SK-N-SH (cell line): ENCODE measurements at regions not wholly inside any gene's neighbourhood (a gene's known extent, or its start where the extent isn't known, plus 50 kb on each side); places are given as distances from the start of the nearest gene placed in this dataset.

ENCODE experiments used
- CTCF ChIA-PET: fragments of 300-600, 350-600 bp; formaldehyde crosslinking; extraction: SDS; loops from one replicate; lab custom pipeline; 2021; lab: Yijun Ruan, JAX
- POLR2A ChIA-PET: fragments of 350-600 bp; sonication (Branson Sonifier 250); formaldehyde crosslinking; extraction: SDS; loops from one replicate; lab custom pipeline; 2020; ENCODE audit warnings: antibody characterized with exemption, inconsistent platforms; lab: Yijun Ruan, JAX
- DNase-seq: peaks from one replicate; pipeline ENCODE4 v3.0.0; 2012
- H2AFZ ChIP-seq: fragments of 200-600 bp; sonication (generic); 2 replicates; pipeline ENCODE4 v1.8.1; 2016; ENCODE audit warnings: antibody characterized with exemption, mild to moderate bottlenecking, low read depth
- H3F3A ChIP-seq: fragments of 200-600 bp; sonication (generic); replicated peaks from 2 replicates; pipeline ENCODE3; 2016; ENCODE audit warnings: antibody characterized with exemption, mild to moderate bottlenecking; ENCODE audit not compliant: insufficient read depth
- H3K27ac ChIP-seq, 2 experiments: fragments of 200-500 bp in 1 of 2; fragments of 200-600 bp in 1 of 2; sonication (Bioruptor generic) in 1 of 2; sonication (generic), shearing (Covaris generic) in 1 of 2; 2 replicates each; pipeline versions ENCODE4 v1.5.1 to v1.6.1; 2014 to 2016; ENCODE audit warnings: low read depth in 2 of 2, inconsistent platforms in 1 of 2, low read length in 1 of 2, mild to moderate bottlenecking in 1 of 2, mixed read lengths in 1 of 2
- H3K27me3 ChIP-seq: fragments of 200-600 bp; sonication (generic), shearing (Covaris generic); 2 replicates; pipeline ENCODE4 v1.6.1; 2016; ENCODE audit warnings: mixed run types; ENCODE audit not compliant: insufficient read depth
- H3K36me3 ChIP-seq, 2 experiments: fragments of 200-500 bp in 1 of 2; fragments of 200-600 bp in 1 of 2; sonication (Bioruptor generic) in 1 of 2; sonication (generic) in 1 of 2; replicated peaks in 1 of 2; 2 replicates each; pipeline versions ENCODE3 to v1.5.1; 2014 to 2016; ENCODE audit warnings: low read length in 1 of 2, mild to moderate bottlenecking in 1 of 2; ENCODE audit not compliant: insufficient read depth in 2 of 2, control insufficient read depth in 1 of 2
- H3K4me1 ChIP-seq, 2 experiments: fragments of 200-500 bp in 1 of 2; fragments of 200-600 bp in 1 of 2; sonication (Bioruptor generic) in 1 of 2; sonication (generic), shearing (Covaris generic) in 1 of 2; 2 replicates each; pipeline versions ENCODE4 v1.5.1 to v1.6.1; 2014 to 2016; ENCODE audit warnings: low read depth in 1 of 2, low read length in 1 of 2, mixed run types in 1 of 2; ENCODE audit not compliant: insufficient read depth in 2 of 2, control insufficient read depth in 1 of 2
- H3K4me2 ChIP-seq: fragments of 200-600 bp; sonication (generic), shearing (Covaris generic); 2 replicates; pipeline ENCODE4 v1.6.1; 2017; ENCODE audit warnings: mixed run types
- H3K4me3 ChIP-seq, 2 experiments: fragments of 200-500 bp in 1 of 2; fragments of 200-600 bp in 1 of 2; sonication (Bioruptor generic) in 1 of 2; sonication (generic), shearing (Covaris generic) in 1 of 2; 2 replicates each; pipeline versions ENCODE4 v1.5.1 to v1.8.1; 2014 to 2016; ENCODE audit warnings: low read depth in 2 of 2, inconsistent platforms in 1 of 2, low read length in 1 of 2, mild to moderate bottlenecking in 1 of 2, mixed read lengths in 1 of 2, moderate library complexity in 1 of 2
- H3K79me2 ChIP-seq: fragments of 200-600 bp; sonication (generic); 2 replicates; pipeline ENCODE4 v1.8.1; 2017; ENCODE audit warnings: mild to moderate bottlenecking; ENCODE audit not compliant: insufficient read depth
- H3K9ac ChIP-seq: fragments of 200-600 bp; sonication (generic); 2 replicates; pipeline ENCODE4 v1.6.1; 2017; ENCODE audit warnings: mixed run types
- H3K9me2 ChIP-seq: fragments of 200-600 bp; sonication (generic); 2 replicates; pipeline ENCODE4 v1.6.1; 2017; ENCODE audit warnings: mixed run types
- H3K9me3 ChIP-seq: fragments of 200-600 bp; sonication (generic); 2 replicates; pipeline ENCODE4 v1.6.1; 2017; ENCODE audit warnings: mixed run types, mild to moderate bottlenecking, moderate library complexity
- H4K20me1 ChIP-seq: fragments of 200-600 bp; sonication (generic); 2 replicates; pipeline ENCODE4 v1.6.1; 2017; ENCODE audit warnings: mild to moderate bottlenecking, mixed run types; ENCODE audit not compliant: insufficient read depth
- CHD2 ChIP-seq: fragments of 150-350 bp; IDR thresholded peaks from 2 replicates; pipeline ENCODE4 v1.6.1; 2018; ENCODE audit warnings: low read length; ENCODE audit not compliant: partially characterized antibody
- CTCF ChIP-seq: fragments of 200-600 bp; sonication (generic); IDR thresholded peaks from 2 replicates; pipeline ENCODE4 v1.6.1; 2017; ENCODE audit warnings: antibody characterized with exemption, mild to moderate bottlenecking, moderate library complexity
- ELF1 ChIP-seq: IDR thresholded peaks from 2 replicates; pipeline ENCODE4 v1.4.0; 2012
- EP300 ChIP-seq, 2 experiments: IDR thresholded peaks; 2 replicates each; pipeline versions ENCODE4 v1.4.0 to v1.6.1; 2012; ENCODE audit warnings: borderline replicate concordance in 1 of 2, low read depth in 1 of 2, low read length in 1 of 2
- FOSL2 ChIP-seq: IDR thresholded peaks from 2 replicates; pipeline ENCODE4 v1.4.0; 2012; ENCODE audit warnings: low read depth, mild to moderate bottlenecking, moderate library complexity, borderline replicate concordance
- FOXJ3 ChIP-seq: sonication (generic); formaldehyde crosslinking; IDR thresholded peaks from 2 replicates; pipeline ENCODE4 v1.5.1; 2020; ENCODE audit warnings: mild to moderate bottlenecking, missing genetic modification reagents
- FOXM1 ChIP-seq: IDR thresholded peaks from 2 replicates; pipeline ENCODE4 v1.4.0; 2012; ENCODE audit warnings: low read depth, mild to moderate bottlenecking
- GABPA ChIP-seq: IDR thresholded peaks from 2 replicates; pipeline ENCODE4 v1.4.0; 2012; ENCODE audit warnings: low read depth, mild to moderate bottlenecking
- GATA2 ChIP-seq: sonication (generic); formaldehyde crosslinking; IDR thresholded peaks from 2 replicates; pipeline ENCODE4 v1.5.0; 2020; ENCODE audit warnings: mild to moderate bottlenecking, missing genetic modification reagents
- NFIC ChIP-seq: IDR thresholded peaks from 2 replicates; pipeline ENCODE4 v1.4.0; 2012; ENCODE audit warnings: borderline replicate concordance
- NRF1 ChIP-seq: IDR thresholded peaks from 2 replicates; pipeline ENCODE4 v1.6.1; 2012; ENCODE audit warnings: low read depth, mild to moderate bottlenecking, low read length
- PBX3 ChIP-seq: IDR thresholded peaks from 2 replicates; pipeline ENCODE4; 2012
- SIN3A ChIP-seq: IDR thresholded peaks from 2 replicates; pipeline ENCODE4 v1.6.1; 2012; ENCODE audit warnings: low read depth, mild to moderate bottlenecking, low read length, moderate library complexity, borderline replicate concordance
- TEAD4 ChIP-seq: IDR thresholded peaks from 2 replicates; pipeline ENCODE4 v1.4.0; 2012; ENCODE audit warnings: mild to moderate bottlenecking, borderline replicate concordance; ENCODE audit not compliant: insufficient read depth
- YY1 ChIP-seq: IDR thresholded peaks from 2 replicates; pipeline ENCODE4 v1.4.0; 2012; ENCODE audit warnings: low read depth, mild to moderate bottlenecking
- ZBTB33 ChIP-seq: IDR thresholded peaks from 2 replicates; pipeline ENCODE4 v1.4.0; 2012; ENCODE audit warnings: low read depth, borderline replicate concordance
- WGBS: methylation state at CpG from one replicate; pipeline ENCODE4 v1.1.6; 2017; ENCODE audit warnings: low lambda C conversion rate; 5-methylcytosine and 5-hydroxymethylcytosine counted together

- DNase-seq: no peak
- no peaks in the 10 kb centered on the region for H3K27me3 ChIP-seq
- peaks cover 9% of the 10 kb centered on the region for H3K9me3 ChIP-seq
- ChIA-PET CTCF (no interaction called here), POLR2A (no interaction called here)
- TF ChIP-seq PBX3 (no peak), CHD2 (no peak), CTCF (no peak), NFIC (no peak), YY1 (no peak), ELF1 (no peak), FOSL2 (no peak), FOXM1 (no peak), TEAD4 (no peak)
- no peak overlapping the region for H3K9ac ChIP-seq
- H3K27ac ChIP-seq: no peak overlapping the region
- no peak overlapping the region for H3K4me2 ChIP-seq
- H3K4me1 ChIP-seq: no peaks in the 10 kb centered on the region
- no peak overlapping the region; a peak in 1 of 4 replicates for H3K4me3 ChIP-seq
- H3K79me2 ChIP-seq: no peaks in the 10 kb centered on the region
- no peaks in the 10 kb centered on the region for H4K20me1 ChIP-seq
- WGBS: 27% methylated on average over 11 of the region's 11 CpGs
- no peaks in the 10 kb centered on the region for H3K9me2 ChIP-seq
- no peak overlapping the region for H2AFZ ChIP-seq
- no peaks in the 10 kb centered on the region for H3K36me3 ChIP-seq
- no peaks in the 10 kb centered on the region for H3F3A ChIP-seq
Measured at GRCh38 chr6:166806962-166807757, 149.2 kb downstream of the RNASET2 start.

GRCh38 chr6:166806217-166806838, 150.0 kb downstream of the RNASET2 start:
- H4K20me1 ChIP-seq: no peaks in the 10 kb centered on the region
- no peaks in the 10 kb centered on the region for H3K79me2 ChIP-seq
- H3K4me1 ChIP-seq: no peaks in the 10 kb centered on the region
- H3K27me3 ChIP-seq: no peaks in the 10 kb centered on the region
- H3F3A ChIP-seq: no peaks in the 10 kb centered on the region
- no peak overlapping the region for H3K9ac ChIP-seq
- WGBS: 19% methylated on average over 1 of the region's 1 CpG
- no peaks in the 10 kb centered on the region for H3K36me3 ChIP-seq
- no peaks in the 10 kb centered on the region for H3K9me2 ChIP-seq
- H3K4me2 ChIP-seq: no peak overlapping the region
- CTCF ChIA-PET: no interaction called here
- H3K4me3 ChIP-seq: no peak overlapping the region
- H2AFZ ChIP-seq: no peak overlapping the region
- no peak for DNase-seq
- H3K9me3 ChIP-seq: peaks cover 9% of the 10 kb centered on the region
- POLR2A ChIA-PET: no interaction called here
- TF ChIP-seq TEAD4 (no peak), FOXJ3 (CRISPR knock-in tag) (no peak), SIN3A (no peak), GATA2 (CRISPR knock-in tag) (no peak), NRF1 (no peak), NFIC (no peak), GABPA (no peak), EP300 (IDR thresholded peaks at IDR 0.05; ENCODE audit: borderline replicate concordance in 1 of 2, low read depth in 1 of 2, low read length in 1 of 2) (no peak), ZBTB33 (no peak)
- no peak overlapping the region for H3K27ac ChIP-seq
